NCI-H2171 treated with DMSO at 0.1 percent for 48 hours (cell line): ENCODE measurements at regions not wholly inside any gene's neighbourhood (a gene's known extent, or its start where the extent isn't known, plus 50 kb on each side); places are given as distances from the start of the nearest gene placed in this dataset.
A peak's percentile ranks its signal among the peaks of the same experiment; 100 is the strongest.

Experiments
- DNase-seq: peaks from one replicate; lab custom pipeline; 2025; lab: John Stamatoyannopoulos, UW

DNA sequence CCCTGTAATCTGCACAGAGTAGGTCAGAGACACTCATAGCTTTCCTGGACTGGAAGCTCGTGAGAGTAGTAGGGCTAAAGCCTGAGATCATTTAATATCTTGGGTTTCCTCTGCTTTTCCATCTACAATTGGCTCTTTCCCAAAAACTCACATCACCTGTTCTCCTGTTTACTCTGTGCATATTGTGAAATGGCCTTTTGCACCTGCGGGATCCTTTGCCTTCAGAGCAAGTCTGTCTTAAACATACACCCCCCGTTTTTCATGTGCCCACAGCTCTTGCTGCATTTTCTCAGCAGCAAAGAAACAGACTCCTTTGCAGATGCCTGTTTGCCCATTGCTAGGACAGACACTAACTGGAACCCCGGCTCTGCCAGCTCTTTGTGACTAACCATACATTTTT lies 608.3 kb upstream of the PCDH10 start:
- peak; percentile 56 for DNase-seq

DNA sequence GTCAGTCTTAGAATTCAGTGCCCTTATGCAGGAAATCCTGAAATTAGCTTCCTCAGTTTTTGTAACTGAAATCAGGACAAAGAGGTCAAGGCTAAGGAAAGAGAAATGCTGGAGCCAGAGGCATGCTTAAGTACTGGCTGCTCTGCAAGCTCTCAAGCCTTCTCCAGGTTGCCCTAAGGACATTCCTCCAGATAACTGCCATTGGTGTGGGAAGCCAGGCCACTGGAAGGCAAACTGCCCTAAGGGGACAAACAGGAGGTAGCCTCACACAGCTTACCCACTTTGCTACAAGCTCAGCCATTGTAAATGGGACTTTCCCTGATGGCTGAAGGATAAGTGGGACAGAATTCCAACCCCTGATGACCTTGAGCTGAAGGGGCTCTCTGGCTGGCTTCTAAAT lies 606.9 kb upstream of the PCDH10 start:
- DNase-seq = no peak

DNA sequence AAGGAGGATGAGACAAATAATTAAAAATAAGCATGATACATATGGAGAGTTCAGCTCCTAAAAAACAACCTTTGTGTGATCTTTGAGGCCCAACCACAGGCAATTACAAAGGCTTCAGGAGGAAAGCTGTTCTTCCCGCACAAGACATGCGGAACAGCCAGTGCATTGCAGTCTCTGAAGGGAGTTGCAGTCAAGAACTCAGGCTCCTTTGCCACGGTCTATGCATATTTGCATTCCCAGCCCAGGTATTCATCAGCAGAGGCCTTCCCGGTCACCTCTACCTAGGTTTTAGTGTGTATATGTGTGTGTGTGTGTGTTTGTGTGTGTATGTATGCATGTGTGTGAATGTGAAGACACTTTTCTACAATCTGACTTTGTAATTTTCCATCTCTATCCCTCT lies 600.6 kb upstream of the PCDH10 start:
- no peak for DNase-seq

DNA sequence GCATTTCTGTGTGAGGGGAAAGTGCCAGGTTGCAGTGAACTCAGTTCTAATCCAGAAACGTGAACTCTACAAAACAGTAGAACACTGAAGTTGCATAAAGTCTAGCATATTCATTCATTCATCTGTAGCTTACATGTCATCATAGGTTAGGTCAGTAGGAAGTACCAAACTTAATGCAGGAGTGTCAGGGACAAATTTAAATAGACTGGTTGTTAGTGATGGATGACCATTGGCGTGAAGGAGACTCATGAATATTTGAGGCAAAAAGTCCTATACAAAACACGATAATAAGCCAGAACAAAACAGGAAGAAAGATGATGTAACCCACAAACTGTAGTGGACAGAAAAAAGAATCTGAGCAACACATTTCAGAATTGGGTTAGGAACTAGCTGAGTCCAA lies 592.8 kb upstream of the PCDH10 start:
- DNase-seq = no peak

DNA sequence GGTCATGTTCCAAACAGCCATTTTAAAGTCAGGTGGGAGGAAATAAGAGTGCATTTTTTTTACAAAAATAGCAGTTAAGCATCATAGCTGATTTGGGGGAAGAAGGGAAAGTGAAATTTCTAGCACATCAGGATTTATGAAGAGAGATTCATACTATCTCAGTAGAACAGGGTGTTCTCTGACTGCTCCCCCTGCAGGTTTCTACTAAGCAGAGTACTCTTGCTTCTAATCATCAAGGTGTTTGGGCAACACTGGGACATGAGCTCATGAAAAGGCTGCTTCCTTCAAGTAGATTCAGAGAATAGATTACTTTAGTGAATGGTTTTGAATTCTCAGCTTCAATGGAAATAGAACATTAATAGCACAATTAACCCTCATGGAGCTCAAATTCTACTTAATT lies 591.4 kb upstream of the PCDH10 start:
- no peak for DNase-seq

DNA sequence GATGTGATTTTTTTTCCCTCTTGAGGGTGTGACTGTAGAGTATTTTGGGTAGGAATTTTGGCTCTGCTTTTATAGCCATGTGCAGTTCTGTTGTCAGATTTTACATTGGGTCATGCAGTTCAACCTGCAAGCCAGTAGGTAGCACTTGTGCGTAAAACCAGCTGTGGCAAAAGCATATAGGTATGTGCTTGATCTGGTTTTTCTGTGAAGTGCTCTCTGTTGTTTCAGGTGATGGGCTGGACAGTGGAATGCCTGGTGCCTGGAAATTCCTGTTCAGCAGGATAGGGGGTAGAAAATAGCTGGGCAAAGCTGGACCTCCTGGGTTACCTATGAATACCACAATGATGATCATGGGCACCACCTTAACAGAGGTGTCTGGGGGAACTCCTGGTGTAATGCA lies 584.2 kb upstream of the PCDH10 start:
- no peak for DNase-seq

DNA sequence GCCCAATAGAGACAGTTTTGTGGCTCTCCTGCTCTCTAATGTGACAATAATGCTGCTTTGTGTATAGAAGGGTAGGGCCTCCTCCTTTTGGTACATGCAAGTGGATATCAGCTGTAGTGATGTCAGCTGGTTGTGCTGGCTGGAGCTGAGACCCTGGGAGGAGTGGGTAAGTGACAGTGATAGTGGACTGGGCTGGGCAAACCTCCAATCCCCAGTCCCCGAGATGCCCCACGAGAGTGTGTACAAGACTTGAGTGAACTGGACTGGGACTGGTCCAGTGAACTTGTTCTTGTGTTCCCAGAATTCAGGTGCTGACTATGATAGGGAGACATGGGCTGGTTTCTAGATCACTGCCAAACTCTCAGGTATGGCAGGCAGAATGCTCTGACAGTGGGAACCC lies 583.6 kb upstream of the PCDH10 start:
- no peak for DNase-seq

DNA sequence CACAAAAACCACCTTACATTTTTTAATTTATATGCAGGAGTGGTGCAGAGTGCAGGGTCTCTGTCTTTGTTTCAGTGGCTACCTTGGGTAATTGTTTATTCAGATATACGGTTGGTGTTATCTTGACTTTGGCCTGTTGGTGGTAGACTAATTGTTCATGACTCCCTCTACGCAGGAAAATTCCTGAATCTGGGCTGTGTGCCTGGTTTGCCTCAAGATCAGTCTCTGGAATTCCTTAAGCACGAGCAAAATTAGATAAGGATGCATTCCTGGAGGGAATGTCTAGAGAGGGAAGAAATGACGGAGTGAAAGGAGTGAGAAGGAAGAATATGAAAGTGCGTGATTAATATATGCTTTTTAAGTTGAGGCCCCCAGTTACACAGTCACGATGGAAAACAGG lies 576.9 kb upstream of the PCDH10 start:
- no peak for DNase-seq

DNA sequence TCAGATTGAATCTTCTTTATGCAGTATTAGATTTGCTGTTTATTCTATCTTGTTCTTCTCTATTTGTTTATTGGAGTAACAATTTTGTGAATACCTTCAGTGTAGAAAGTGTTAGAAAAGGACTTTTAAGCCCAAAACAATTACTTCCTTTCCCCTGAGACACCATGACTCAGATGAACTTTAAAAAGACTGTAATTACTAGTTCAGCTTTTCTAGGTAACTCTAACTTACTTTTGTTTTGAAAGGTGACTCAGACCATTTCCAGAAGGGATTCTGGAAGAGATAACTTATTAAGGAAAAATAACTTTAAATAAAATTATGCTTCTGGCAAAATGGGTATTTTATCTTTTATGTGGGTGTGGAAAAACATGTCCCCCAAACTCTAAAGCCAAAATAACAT lies 561.5 kb upstream of the PCDH10 start:
- DNase-seq = no peak

DNA sequence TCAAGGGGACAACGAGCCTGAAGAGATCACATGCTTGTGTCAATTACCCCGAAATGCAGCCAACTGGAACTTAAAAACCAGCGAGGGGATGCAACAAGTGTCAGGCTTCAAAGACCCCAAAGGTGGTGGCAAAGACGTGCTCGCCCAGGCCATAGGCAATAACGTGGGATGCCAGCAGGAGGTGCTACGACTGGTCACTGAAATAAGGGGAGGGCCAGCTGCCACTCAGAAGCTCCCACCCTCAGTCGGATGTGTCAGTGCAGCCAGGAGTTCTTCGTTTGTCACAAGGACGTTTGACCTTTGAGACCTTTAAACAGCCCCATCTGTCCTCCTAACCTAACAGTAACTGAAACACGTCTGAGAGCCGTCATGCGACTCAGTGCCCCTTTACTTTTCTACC lies 556.8 kb upstream of the PCDH10 start:
- DNase-seq = no peak

DNA sequence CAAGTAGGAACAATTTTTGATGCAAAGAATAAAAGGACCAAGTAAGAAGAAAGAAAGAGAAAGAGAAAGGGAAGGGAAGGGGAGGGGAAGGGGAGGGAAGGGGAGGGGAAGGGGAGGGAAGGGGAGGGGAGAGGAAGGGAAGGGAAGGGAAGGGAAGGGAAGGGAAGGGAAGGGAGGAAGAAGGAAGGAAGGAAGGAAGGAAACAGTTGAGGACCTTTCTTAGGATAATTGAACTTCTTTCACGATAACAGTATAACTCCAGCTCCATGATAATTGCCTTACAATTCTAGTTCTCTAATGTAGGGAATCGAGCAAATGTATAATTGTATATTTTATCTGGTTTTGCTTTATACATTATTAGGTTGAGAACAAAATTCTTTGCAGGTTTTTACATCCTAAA lies 556.2 kb upstream of the PCDH10 start:
- DNase-seq = no peak

DNA sequence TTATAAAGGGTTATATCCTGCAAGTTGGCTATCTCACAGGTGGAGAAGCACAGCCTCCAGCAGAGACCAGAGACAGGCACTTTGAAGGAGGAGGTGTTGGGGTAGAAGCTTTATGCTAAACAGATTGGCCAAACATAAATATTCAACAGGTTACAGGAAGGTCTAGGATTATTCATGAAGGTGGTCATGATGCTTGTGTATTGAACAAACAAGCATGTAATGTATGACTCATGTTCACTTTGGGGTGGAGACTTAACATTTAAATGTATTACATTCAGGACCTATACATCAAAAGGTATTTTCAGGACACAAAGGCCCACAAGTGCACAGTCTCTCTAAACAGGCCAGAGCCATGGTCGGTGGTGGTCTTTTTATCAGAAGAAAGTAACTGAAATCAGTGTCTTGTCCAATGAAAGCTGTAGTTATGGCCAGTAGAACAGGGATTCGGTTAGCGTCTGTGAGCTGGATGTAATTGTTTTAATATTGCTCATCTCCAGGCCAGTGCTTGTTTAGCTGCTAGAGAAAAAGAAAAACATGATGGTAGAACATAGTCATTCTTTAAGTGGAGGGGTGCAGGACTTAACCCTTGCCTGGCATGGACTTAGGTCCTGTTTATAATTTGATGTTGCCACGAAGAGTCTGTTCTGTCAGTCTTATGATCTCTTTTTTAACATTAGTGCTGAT lies 555.2 kb upstream of the PCDH10 start:
- no peak for DNase-seq

DNA sequence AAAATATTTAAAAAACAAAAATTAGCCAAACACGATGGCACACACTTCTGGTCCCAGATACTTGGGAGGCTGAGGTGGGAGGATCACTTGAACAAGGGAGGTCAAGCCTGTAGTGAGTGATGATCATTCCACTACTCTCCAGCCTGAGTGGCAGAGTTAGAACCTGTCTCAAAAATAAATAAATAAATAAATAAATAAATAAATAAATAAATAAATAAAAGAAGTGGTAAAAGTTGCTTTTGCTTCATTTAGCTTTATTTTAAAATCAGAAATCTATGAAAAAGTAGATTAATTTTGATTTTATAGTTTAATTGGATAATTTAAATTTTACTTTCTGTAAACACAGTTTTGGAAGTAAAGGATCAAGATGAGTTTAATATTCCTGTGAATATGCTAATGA lies 552.9 kb upstream of the PCDH10 start:
- no peak for DNase-seq

DNA sequence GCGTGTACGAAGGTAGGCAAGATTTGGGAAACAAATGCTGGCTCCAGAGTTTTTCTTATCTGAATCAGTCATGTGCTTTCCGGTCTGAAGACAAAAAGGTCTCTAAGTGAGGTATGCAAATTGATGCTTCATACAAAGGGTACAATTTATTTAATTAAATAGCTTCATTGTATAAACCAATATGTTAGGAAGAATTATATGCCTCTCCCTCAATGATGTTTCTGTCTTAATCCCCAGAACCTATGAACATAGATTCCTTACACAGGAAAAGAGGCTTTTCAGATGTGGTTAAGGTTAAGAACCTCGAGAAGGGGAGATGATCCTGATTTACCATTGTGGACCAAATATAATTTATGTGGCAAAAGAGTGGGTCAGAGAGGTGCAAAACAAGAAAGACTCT lies 543.5 kb upstream of the PCDH10 start:
- DNase-seq = no peak

DNA sequence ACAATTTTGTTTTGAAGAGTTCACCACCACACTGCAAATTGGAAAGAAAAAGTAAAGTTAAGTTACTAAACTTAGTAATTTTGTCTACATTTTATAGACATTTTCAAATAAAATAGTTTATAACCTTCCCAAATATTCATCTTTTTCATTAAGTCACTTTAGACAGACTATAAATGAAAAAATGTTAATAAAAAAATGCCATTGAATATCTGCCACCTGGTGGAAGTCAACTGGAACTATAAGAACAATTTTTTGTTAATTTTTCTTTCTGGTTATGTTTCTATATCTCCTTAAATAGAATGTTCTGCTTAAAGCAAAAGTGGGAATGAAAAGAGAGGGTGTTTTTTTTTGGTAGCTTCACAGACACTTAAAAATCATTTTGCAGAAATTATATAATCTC lies 534.4 kb upstream of the PCDH10 start:
- no peak for DNase-seq

DNA sequence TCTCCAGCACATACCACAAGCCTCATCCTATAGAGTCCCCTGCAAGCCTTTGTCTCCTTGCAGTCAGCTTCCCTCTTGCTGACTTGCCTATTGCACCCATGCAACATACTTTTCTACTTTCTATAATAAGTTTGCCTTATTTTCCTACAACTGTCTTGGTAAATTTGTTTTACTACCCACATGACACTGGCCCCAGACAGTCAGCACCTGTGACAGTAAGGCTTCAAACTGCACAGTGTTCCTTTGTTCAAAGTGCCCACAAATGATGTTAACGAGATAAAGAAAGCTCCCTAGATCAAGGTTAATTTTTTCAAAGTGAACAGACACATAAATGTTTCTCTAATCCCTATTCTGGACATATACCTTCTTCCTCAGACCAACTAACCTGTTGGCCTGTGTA lies 529.1 kb upstream of the PCDH10 start:
- no peak for DNase-seq

DNA sequence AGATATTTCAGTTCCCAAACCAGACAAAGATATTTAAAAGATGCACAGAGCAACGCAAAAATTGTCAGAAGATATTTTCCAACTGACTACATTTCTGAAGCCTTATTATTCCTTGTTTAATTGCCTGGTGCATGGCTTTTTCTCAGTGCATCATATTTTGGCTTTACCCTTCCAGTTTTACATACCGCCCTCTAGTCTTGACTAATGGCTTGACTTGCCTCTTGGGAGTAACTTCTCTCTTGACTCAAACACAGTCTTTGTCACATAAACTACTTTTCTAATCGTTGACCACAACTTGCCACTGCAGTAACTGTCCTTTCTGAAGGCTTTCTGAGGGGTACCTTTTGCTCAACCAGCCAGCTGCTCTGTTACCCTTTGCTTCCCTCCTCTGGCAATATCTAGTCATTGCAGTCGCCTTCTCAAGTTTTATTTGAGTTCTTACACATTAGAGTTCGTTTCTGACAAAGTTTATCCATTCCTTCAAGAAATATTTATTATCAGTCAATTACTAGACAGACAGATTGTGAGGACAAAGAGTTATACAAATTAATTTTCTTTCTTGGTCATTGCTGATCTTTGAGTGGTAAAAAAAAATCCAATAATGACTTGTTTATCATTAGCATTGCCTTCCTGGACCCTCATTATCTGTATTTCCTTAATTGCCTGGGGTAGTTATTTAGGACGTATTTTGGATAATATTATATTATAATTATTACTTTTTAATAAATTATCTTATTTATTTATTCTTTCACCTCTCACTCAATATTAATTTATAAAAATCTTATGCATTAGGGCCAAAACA lies 506.9 kb upstream of the PCDH10 start:
- peak; percentile 41 for DNase-seq

DNA sequence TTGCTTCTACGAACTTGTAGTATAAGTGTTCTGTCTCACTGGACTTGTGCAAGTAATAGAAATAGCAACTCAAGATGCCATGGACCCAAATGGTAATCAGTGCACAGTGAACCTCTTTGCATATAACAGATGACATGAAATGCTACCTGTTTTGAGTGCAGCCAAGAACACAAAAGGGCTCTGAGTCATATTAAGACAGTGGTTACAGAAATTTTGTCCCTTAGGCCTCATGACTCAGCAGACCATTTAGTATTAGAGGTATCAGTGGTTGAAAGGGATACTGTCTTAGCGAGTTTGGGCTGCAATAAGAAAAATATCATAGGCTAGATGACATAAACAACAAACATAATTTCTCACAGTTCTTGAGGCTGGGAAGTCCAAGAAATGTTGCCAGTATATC lies 502.9 kb upstream of the PCDH10 start:
- DNase-seq = no peak

DNA sequence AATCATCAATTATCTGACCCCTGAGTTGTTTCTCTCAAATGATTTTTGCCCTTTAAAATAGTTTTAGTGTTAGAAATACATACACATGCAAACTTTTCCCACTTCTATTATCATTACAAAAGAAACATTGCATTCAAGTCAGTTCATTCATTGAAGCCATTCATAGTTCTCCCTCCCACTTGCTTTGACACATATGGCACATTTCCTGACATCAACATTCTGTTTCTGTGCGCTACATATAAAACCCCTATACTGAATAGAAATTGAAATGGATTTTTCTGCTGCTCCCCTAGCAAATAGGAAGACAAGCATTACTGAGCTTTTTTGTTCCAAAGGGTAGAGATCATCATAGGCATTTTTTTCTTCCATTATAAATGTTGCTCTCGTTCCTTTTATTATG lies 497.9 kb upstream of the PCDH10 start:
- DNase-seq = no peak

DNA sequence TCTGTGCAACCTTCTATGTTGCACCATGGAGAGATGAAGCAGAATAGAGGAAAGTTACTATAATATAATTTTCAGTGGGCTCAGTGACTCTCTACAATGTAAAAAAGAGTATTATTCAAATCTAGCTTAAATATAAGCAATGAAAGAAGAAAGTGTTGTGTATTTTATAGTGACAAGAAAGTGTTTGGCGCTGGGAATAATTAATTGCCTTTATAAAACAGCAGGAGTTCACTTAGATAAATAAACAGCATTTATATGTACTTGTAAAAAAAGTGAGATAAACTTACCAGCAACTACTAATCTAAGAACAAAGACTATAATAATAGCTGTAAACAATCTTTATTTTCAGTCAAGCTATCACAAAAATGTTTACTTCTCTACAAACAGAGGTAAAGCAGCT lies 488.9 kb upstream of the PCDH10 start:
- no peak for DNase-seq

DNA sequence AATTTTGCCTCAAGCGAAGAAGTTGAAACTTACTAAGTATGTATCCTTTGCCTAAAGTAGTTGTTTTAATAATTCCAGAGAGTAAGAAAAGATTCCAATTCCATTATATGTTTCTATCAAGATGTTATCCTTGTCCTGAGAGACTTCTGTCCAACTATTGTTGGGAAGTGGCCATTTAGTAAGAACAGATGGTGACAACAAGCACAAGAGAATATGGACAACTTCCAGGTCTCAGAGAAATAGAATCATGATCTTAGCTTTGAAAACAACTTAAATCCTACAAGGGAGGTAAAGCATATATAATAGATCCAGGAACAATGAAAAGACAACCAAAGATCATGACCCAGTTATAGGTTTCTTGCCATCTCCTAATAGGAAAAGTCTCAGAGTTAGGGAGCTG lies 486.6 kb upstream of the PCDH10 start:
- no peak for DNase-seq

DNA sequence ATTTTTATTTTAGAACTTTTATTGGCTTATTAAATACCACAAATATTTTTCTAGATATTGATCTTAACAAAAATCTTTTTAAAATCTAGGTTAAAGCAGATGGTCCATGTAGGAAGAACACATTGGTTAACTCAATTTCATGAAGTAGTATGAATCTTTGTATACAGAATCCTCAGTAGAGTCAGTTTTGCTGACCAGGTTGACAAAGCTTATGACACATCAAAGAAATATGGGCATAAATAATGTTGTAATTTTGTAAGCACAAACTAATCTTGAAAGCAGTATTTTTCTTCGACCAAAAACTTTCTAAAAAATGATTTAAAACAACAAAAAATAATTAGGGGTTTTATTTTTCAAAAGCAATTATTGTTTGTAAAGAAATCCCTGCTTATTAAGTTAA lies 479.3 kb upstream of the PCDH10 start:
- DNase-seq = no peak

DNA sequence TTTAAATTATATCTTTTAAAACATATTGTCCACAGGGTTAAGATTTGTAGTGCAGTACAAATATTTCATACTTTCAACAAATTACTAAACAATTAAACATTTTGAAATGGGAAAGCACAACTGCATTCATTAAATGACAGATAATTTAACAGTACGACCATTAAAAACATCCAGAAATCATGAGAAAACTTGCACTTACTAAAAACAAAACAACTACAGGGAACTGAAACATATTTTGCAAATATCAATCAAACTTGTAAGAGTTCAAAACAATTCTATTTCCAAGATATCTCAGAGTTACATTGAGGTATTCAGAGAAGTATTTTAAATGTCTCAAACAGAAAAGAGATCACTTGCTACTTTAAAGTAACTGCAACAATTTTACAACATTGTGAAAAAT lies 478.5 kb upstream of the PCDH10 start:
- DNase-seq = no peak

DNA sequence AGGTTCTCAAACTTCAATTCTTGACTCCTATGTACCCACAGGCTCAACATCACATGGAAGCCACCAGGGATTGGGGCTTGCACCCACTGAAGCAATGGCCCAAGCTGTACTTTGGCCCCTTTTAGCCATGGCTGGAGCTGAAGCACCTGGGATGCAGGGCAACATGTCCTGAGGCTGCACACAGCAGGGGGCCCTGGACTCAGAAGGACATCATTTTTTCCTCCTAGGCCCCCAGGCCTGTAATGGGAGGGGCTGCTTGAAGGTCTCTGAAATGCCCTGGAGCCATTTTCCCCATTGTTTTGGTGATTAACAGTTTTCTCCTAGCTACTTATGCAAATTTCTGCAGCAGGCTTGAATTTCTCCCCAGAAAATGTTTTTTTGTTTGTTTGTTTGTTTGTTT lies 465.1 kb upstream of the PCDH10 start:
- no peak for DNase-seq
